22Rv1 (cell line): ENCODE measurements at regions not wholly inside any gene's neighbourhood (a gene's known extent, or its start where the extent isn't known, plus 50 kb on each side); places are given as distances from the start of the nearest gene placed in this dataset.

Experiments used
- ZFX ChIP-seq: fragments of 450-650 bp; IDR thresholded peaks from 2 replicates; pipeline ENCODE4 v1.6.1; 2017; ENCODE audit warnings: antibody characterized with exemption, borderline replicate concordance
- TF ChIP-seq, protein P1 (sequence below): fragments of 450-650 bp; IDR thresholded peaks from 2 replicates; pipeline ENCODE4 v1.5.1; 2017; ENCODE audit warnings: mild to moderate bottlenecking

DNA sequence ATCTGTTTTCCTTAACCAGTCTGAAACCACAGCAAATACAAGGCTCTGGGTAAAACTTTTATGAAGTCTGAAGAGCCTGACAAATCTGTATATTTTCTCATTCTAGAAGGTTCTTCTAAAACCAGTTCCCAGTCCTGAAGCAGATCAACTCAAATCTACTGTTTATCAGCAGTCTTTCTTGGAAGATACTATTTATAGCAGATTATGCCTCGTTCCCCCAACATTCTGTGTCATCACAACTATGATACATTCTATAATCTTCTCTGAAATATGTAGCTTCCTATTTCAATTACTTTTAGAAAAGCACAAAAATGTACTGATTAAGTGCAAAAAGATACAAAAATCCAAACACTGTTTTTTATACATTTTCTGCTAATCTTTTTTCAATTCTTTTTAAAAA, 67.5 kb downstream of the NIBAN1 start:
- TF ChIP-seq, protein P1, sequence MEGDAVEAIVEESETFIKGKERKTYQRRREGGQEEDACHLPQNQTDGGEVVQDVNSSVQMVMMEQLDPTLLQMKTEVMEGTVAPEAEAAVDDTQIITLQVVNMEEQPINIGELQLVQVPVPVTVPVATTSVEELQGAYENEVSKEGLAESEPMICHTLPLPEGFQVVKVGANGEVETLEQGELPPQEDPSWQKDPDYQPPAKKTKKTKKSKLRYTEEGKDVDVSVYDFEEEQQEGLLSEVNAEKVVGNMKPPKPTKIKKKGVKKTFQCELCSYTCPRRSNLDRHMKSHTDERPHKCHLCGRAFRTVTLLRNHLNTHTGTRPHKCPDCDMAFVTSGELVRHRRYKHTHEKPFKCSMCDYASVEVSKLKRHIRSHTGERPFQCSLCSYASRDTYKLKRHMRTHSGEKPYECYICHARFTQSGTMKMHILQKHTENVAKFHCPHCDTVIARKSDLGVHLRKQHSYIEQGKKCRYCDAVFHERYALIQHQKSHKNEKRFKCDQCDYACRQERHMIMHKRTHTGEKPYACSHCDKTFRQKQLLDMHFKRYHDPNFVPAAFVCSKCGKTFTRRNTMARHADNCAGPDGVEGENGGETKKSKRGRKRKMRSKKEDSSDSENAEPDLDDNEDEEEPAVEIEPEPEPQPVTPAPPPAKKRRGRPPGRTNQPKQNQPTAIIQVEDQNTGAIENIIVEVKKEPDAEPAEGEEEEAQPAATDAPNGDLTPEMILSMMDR, result no peak
- TF ChIP-seq ZFX, result no peak
